HepG2 (cell line): ENCODE measurements at regions not wholly inside any gene's neighbourhood (a gene's known extent, or its start where the extent isn't known, plus 50 kb on each side); places are given as distances from the start of the nearest gene placed in this dataset.
"Not testable (repeated sequence)": the region's sequence is repeated elsewhere in the genome, so short reads cannot be mapped to it uniquely, and the experiment has no call there.

Source experiments
- ATAC-seq: fragments of 200-7000 bp; cut with Tn5 transposase; 3 replicates; pipeline ENCODE4 v1.9.1; 2020; ENCODE audit warnings: mild to moderate bottlenecking, moderate library complexity
- BruUV-seq: library from RNA; stranded (reverse); fragments of 400-500 nt; replicated peaks from 2 replicates; lab custom pipeline; 2021; lab: Mats Ljungman, UMichigan
- CTCF ChIA-PET: fragments of 300-600 bp; formaldehyde crosslinking; extraction: SDS; loops from one replicate; lab custom pipeline; 2021; ENCODE audit warnings: low total read pairs, inconsistent platforms, low intra/inter-chr PET ratio; lab: Yijun Ruan, JAX
- POLR2A ChIA-PET: fragments of 350-600 bp; sonication (Branson Sonifier 250); formaldehyde crosslinking; loops from one replicate; lab custom pipeline; 2020; ENCODE audit warnings: antibody characterized with exemption, inconsistent platforms; lab: Yijun Ruan, JAX
- DNase-seq: peaks from one replicate; pipeline ENCODE4 v3.0.0-alpha.2; 2015; ENCODE audit warnings: low spot score
- FAIRE-seq: peaks from 3 replicates; lab custom pipeline; 2011; peaks lifted over from hg19 to GRCh38; lab: Jason Lieb, UNC
- H2AFZ ChIP-seq: one replicate; pipeline ENCODE4 v1.6.1; 2011; ENCODE audit warnings: low read length, inconsistent platforms
- H3K27ac ChIP-seq: fragments of 300-600 bp; 3 replicates; pipeline ENCODE4 v1.8.0; 2011; ENCODE audit warnings: mixed run types, mild to moderate bottlenecking, mixed read lengths, low read length, inconsistent platforms; ENCODE audit not compliant: insufficient read depth; ENCODE audit errors: extremely low read length
- H3K27me3 ChIP-seq, 2 experiments: fragments of 200-600 bp in 1 of 2; 2 replicates in 1 of 2; 3 replicates in 1 of 2; pipeline versions ENCODE4 v1.6.0 to v1.8.0; 2011; ENCODE audit warnings: low read length in 2 of 2, mild to moderate bottlenecking in 2 of 2, moderate library complexity in 2 of 2, inconsistent platforms in 1 of 2; ENCODE audit not compliant: insufficient read depth in 2 of 2, control insufficient read depth in 1 of 2
- H3K36me3 ChIP-seq, 2 experiments: fragments of 200-600 bp in 1 of 2; replicated peaks in 1 of 2; 2 replicates in 1 of 2; 3 replicates in 1 of 2; pipeline versions ENCODE4 v1.5.1 to v1.8.0; 2011; ENCODE audit warnings: low read length in 2 of 2, inconsistent platforms in 1 of 2; ENCODE audit not compliant: insufficient read depth in 2 of 2, control insufficient read depth in 1 of 2
- H3K4me1 ChIP-seq: 2 replicates; pipeline ENCODE4 v1.5.1; 2012; ENCODE audit warnings: low read length, inconsistent platforms; ENCODE audit not compliant: insufficient read depth
- H3K4me2 ChIP-seq: 2 replicates; pipeline ENCODE4 v1.6.0; 2011; ENCODE audit warnings: low read depth, low read length, inconsistent platforms
- H3K4me3 ChIP-seq, 3 experiments: fragments of 200-600 bp in 1 of 3; sonication (generic), shearing (Covaris generic) in 1 of 3; replicated peaks in 1 of 3; 2 replicates each; pipeline ENCODE4 v1.5.1; 2011 to 2016; ENCODE audit warnings: low read length in 3 of 3, inconsistent platforms in 2 of 3, low read depth in 2 of 3, mild to moderate bottlenecking in 2 of 3, control low read depth in 1 of 3, mixed read lengths in 1 of 3; ENCODE audit not compliant: insufficient read depth in 1 of 3
- H3K79me2 ChIP-seq: one replicate; pipeline ENCODE4 v1.6.1; 2011; ENCODE audit warnings: low read length, inconsistent platforms; ENCODE audit not compliant: insufficient read depth
- H3K9ac ChIP-seq: 2 replicates; pipeline ENCODE4 v1.6.0; 2011; ENCODE audit warnings: mild to moderate bottlenecking, low read depth, low read length, inconsistent platforms; ENCODE audit not compliant: insufficient read depth
- H3K9me3 ChIP-seq: 2 replicates; pipeline ENCODE4 v1.5.1; 2012; ENCODE audit warnings: mild to moderate bottlenecking, low read length
- H4K20me1 ChIP-seq: 2 replicates; pipeline ENCODE4 v1.6.0; 2011; ENCODE audit warnings: inconsistent platforms, mild to moderate bottlenecking, low read length, moderate library complexity; ENCODE audit not compliant: insufficient read depth
- MEF2D ChIP-seq: sonication (generic); formaldehyde crosslinking; IDR thresholded peaks from 2 replicates; pipeline ENCODE4 v1.5.1; 2020; ENCODE audit warnings: mild to moderate bottlenecking, missing genetic modification reagents
- ZFP36L2 ChIP-seq: sonication (generic); formaldehyde crosslinking; IDR thresholded peaks from 2 replicates; pipeline ENCODE4 v1.4.0; 2020; ENCODE audit warnings: missing genetic modification reagents
- ZNF282 ChIP-seq: fragments of 450-650 bp; IDR thresholded peaks from 2 replicates; pipeline ENCODE4 v1.6.1; 2018; ENCODE audit not compliant: partially characterized antibody
- WGBS: methylation state at CpG from one replicate; pipeline ENCODE4 v1.1.6; 2017; ENCODE audit warnings: low lambda C conversion rate; 5-methylcytosine and 5-hydroxymethylcytosine counted together
- in situ Hi-C: cut with HindIII; loops from 2 replicates; pipeline ENCODE4 v1.10.0; 2017; ENCODE audit warnings: low pct_unique_long_range_greater_than_20kb; ENCODE audit not compliant: extremely low pct_ligation_motif_present
- intact Hi-C: fragments of 100-400 bp; cut with micrococcal nuclease; formaldehyde crosslinking; loops from one replicate; pipeline ENCODE4 v1.10.0; 2022; ENCODE audit not compliant: unreplicated experiment

- H3K27ac ChIP-seq = no peak overlapping the region
- H3K27me3 ChIP-seq = no peaks in the 10 kb centered on the region
- ATAC-seq (no peak), DNase-seq (no peak), FAIRE-seq (no peak)
- TF ChIP-seq MEF2D (CRISPR knock-in tag) (no peak), ZNF282 (no peak), ZFP36L2 (CRISPR knock-in tag) (no peak)
- H3K9ac ChIP-seq = no peak overlapping the region
- H3K4me2 ChIP-seq = no peak overlapping the region
- CTCF ChIA-PET = no interaction called here
- BruUV-seq = no TSS peak
- no peak overlapping the region for H3K4me3 ChIP-seq
- no peaks in the 10 kb centered on the region for H3K79me2 ChIP-seq
- no peak overlapping the region for H2AFZ ChIP-seq
- no peaks in the 10 kb centered on the region for H3K36me3 ChIP-seq
- H3K4me1 ChIP-seq = peaks cover 7% of the 10 kb centered on the region
- POLR2A ChIA-PET = no interaction called here
- no peaks in the 10 kb centered on the region for H4K20me1 ChIP-seq
- H3K9me3 ChIP-seq = peaks cover 3% of the 10 kb centered on the region; the same call in 1 of the 2 replicates
- intact Hi-C loops (no loop called here), in situ Hi-C loops (no loop called here)
- 4% methylated on average over 1 of the region's 1 CpG for WGBS
These were observed 1211.9 kb upstream of the ATXN8OS start for GRCh38 chr13:68895696-68896095.

- H3K9ac ChIP-seq, FAIRE-seq, H3K27ac ChIP-seq, H3K79me2 ChIP-seq, H3K4me1 ChIP-seq, CTCF ChIA-PET, H3K4me3 ChIP-seq, DNase-seq, H3K9me3 ChIP-seq, H3K4me2 ChIP-seq, H3K27me3 ChIP-seq, ATAC-seq, H4K20me1 ChIP-seq, BruUV-seq, H2AFZ ChIP-seq, in situ Hi-C loops, intact Hi-C loops, POLR2A ChIA-PET, H3K36me3 ChIP-seq: not testable (repeated sequence)
- 0% methylated on average over 2 of the region's 2 CpGs for WGBS
These were observed 1213.9 kb upstream of the ATXN8OS start for GRCh38 chr13:68893721-68894120.

- in situ Hi-C loops = not testable (repeated sequence)
These were observed 1215.0 kb upstream of the ATXN8OS start for GRCh38 chr13:68892596-68892995.

GRCh38 chr13:68890101-68890500, 1217.5 kb upstream of the ATXN8OS start:
- POLR2A ChIA-PET, in situ Hi-C loops, intact Hi-C loops, H3K9me3 ChIP-seq, H3K27ac ChIP-seq, H3K27me3 ChIP-seq, DNase-seq, H4K20me1 ChIP-seq, H3K79me2 ChIP-seq, H3K4me2 ChIP-seq, H3K4me1 ChIP-seq, H3K4me3 ChIP-seq, H3K9ac ChIP-seq, ATAC-seq, H3K36me3 ChIP-seq, H2AFZ ChIP-seq, CTCF ChIA-PET, FAIRE-seq, BruUV-seq: not testable (repeated sequence)
- WGBS = 47% methylated on average over 5 of the region's 7 CpGs

More at GRCh38 chr13:68892596-68892995, 1215.0 kb upstream of the ATXN8OS start:
- H3K4me3 ChIP-seq, H3K79me2 ChIP-seq, FAIRE-seq, intact Hi-C loops, H3K27me3 ChIP-seq, H2AFZ ChIP-seq, H3K9me3 ChIP-seq, H3K36me3 ChIP-seq, H3K4me1 ChIP-seq, H3K4me2 ChIP-seq, POLR2A ChIA-PET, CTCF ChIA-PET, H3K9ac ChIP-seq, ATAC-seq, BruUV-seq, DNase-seq, H4K20me1 ChIP-seq, H3K27ac ChIP-seq: not testable (repeated sequence)
- 13% methylated on average over 3 of the region's 3 CpGs for WGBS
